NCI-H345 treated with DMSO at 0.1 percent for 48 hours (cell line): ENCODE measurements at regions not wholly inside any gene's neighbourhood (a gene's known extent, or its start where the extent isn't known, plus 50 kb on each side); places are given as distances from the start of the nearest gene placed in this dataset.

Experiments
- DNase-seq: peaks from one replicate; lab custom pipeline; 2025; ENCODE audit not compliant: unreplicated experiment; lab: John Stamatoyannopoulos, UW

- no peak for DNase-seq
Observed at GRCh38 chr1:14294860-14295536, 303.5 kb upstream of the KAZN start.

GRCh38 chr1:14296795-14297194 is 301.7 kb upstream of the KAZN start:
- DNase-seq = no peak

- DNase-seq = no peak
Observed at GRCh38 chr1:14297356-14297755, 301.1 kb upstream of the KAZN start.

GRCh38 chr1:14298806-14299205 is 299.7 kb upstream of the KAZN start:
- DNase-seq = no peak

- DNase-seq = no peak
Observed at GRCh38 chr1:14300991-14301703, 297.3 kb upstream of the KAZN start.

GRCh38 chr1:14301704-14302024 is 296.8 kb upstream of the KAZN start:
- DNase-seq = no peak

- no peak for DNase-seq
Observed at GRCh38 chr1:14302025-14302424, 296.5 kb upstream of the KAZN start.

- DNase-seq = no peak
Observed at GRCh38 chr1:14303011-14303410, 295.5 kb upstream of the KAZN start.

- DNase-seq = no peak
Observed at GRCh38 chr1:14304381-14304865, 294.1 kb upstream of the KAZN start.

- no peak for DNase-seq
Observed at GRCh38 chr1:14308460-14308859, 290.0 kb upstream of the KAZN start.

- no peak for DNase-seq
Observed at GRCh38 chr1:14309984-14310383, 288.5 kb upstream of the KAZN start.

GRCh38 chr1:14310476-14310875 is 288.0 kb upstream of the KAZN start:
- no peak for DNase-seq

- no peak for DNase-seq
Observed at GRCh38 chr1:14313731-14314431, 284.6 kb upstream of the KAZN start.

GRCh38 chr1:14318830-14319229 is 279.7 kb upstream of the KAZN start:
- DNase-seq = no peak

- no peak for DNase-seq
Observed at GRCh38 chr1:14320518-14320917, 278.0 kb upstream of the KAZN start.

GRCh38 chr1:14320986-14321385 is 277.5 kb upstream of the KAZN start:
- no peak for DNase-seq

GRCh38 chr1:14321422-14321821 is 277.1 kb upstream of the KAZN start:
- no peak for DNase-seq

GRCh38 chr1:14323568-14324247 is 274.8 kb upstream of the KAZN start:
- DNase-seq = no peak

GRCh38 chr1:14324248-14324630 is 274.2 kb upstream of the KAZN start:
- no peak for DNase-seq

- no peak for DNase-seq
Observed at GRCh38 chr1:14326857-14327256, 271.6 kb upstream of the KAZN start.

- DNase-seq = no peak
Observed at GRCh38 chr1:14328685-14329084, 269.8 kb upstream of the KAZN start.

GRCh38 chr1:14332158-14332557 is 266.3 kb upstream of the KAZN start:
- no peak for DNase-seq
